LoVo (cell line): ENCODE measurements at regions not wholly inside any gene's neighbourhood (a gene's known extent, or its start where the extent isn't known, plus 50 kb on each side); places are given as distances from the start of the nearest gene placed in this dataset.
"Not testable (repeated sequence)": the region's sequence is repeated elsewhere in the genome, so short reads cannot be mapped to it uniquely, and the experiment has no call there.

Experiments used
- DNase-seq: peaks from one replicate; pipeline ENCODE4 v3.0.0-alpha.2; 2016; ENCODE audit warnings: low spot score

DNA sequence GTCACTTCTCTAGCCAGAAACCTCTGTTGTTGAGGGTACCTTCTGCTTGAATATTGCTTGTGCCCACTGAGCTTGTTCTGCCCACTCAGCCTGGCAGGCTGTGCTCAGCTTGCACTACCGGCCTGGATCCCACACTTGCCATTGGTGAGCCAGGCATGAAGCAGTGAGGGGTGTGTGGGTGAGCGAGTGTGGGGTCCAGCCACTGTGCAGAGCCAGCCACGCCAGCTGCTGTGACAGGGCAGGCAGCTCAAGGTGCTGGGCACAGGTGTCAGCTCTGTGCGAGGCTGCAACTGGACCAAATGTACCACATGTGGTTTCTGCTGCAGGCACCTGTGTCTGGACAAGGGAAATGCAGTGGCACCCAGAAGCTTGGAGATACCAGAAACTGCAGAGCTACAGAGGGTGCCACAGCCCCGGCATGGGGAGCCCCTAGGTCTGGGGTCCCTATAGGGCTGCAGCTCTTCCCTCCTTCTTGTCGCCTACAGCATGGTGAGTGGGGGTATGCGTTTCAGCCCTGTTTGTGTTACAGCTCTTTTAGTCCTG is 305.1 kb upstream of the RIOK2 start:
- DNase-seq, result no peak

- no peak for DNase-seq
These were observed 306.2 kb upstream of the RIOK2 start for GRCh38 chr5:97489010-97489840.

- no peak for DNase-seq
These were observed 311.4 kb upstream of the RIOK2 start for GRCh38 chr5:97494465-97494864.

GRCh38 chr5:97495301-97495700 is 312.3 kb upstream of the RIOK2 start:
- no peak for DNase-seq

GRCh38 chr5:97496037-97496436 is 313.0 kb upstream of the RIOK2 start:
- no peak for DNase-seq

DNA sequence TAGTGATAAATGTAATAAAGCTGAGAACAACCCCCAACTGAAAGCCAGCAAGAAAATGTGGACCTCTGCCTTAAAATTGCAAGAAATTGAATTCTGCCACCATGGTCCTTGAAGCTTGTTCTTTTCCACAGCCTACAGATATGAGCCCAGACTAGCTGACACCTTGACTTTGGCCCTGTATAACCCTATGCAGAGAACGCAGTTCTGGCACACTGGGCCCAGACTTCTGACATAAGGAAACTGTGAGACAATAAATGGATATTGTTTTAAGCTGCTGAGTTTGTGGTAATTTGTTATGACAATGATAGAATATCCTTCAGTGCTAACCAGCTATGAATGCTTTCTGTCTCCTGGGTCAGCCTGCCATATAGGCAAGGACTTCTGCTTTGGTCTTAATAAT is 315.6 kb upstream of the RIOK2 start:
- no peak for DNase-seq

DNA sequence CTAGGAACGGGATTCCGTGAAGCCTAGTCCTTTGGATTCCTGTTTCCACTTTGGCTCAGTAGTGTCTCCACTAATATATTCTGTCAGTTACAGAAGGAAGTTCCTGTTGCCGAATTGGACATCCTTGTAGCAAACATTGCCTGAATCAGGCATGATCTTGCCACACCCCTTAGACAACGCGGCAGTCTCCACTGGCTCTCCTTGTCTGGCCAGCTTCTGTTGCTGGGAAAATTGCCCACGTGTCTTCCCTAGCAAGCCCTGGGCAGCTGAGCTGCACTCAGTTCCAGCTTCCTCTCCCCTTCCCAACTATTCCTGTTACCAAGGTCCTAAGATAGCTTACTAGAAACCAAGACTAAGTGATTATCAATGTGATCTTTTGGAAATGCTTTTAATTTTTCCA is 316.6 kb upstream of the RIOK2 start:
- DNase-seq, result no peak

DNA sequence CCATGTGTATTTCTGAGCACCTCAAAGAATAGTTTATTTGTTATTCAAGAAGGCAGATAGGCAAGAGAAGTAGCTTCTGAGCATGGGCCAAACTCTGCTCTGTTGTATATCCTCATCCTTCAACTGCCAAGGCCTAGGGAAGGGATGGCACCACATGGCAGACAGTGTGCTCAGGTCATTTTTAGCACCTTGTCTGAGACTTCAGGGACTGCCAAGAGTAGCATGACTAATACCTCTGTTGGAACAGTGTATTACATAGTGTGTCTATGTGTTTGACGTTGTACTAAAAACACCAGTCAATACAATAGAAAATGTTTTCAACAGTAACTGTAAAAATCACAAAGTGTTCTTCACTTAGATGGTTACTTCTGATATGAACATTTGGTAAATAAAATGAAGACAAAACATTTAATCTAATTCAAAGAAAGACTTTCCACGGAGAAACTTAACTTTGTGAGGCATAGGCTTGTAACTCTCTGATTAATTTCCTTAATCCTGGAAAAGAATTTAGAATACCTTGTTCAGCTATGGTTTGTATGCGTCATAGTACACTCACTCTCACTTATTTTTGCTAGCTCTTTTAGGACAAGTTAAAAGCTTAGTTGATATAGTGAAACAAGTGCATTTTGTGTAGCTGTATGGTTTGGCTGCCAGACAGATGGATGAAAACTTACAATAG is 318.4 kb upstream of the RIOK2 start:
- no peak for DNase-seq

- no peak for DNase-seq
These were observed 318.9 kb upstream of the RIOK2 start for GRCh38 chr5:97501965-97502305.

DNA sequence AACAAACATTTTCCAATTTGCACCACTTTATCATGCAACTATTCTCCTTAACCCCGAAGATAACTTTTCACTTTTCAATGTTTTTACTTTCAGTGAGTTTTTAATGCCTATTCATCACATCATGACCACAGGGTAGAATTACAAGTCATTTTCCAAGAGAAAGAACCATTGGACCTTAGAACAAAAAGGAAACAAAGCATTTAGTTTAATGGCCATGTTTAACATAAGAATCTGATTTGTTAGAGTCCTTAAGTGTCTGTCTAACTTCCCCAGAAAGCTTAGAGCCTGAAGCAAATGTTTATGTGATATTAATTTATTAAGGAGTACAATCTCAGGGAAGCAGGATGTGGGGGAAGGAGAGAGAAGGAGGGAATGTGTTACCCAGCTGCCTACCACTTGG is 325.8 kb upstream of the RIOK2 start:
- no peak for DNase-seq

- DNase-seq, result not testable (repeated sequence)
These were observed 336.5 kb upstream of the RIOK2 start for GRCh38 chr5:97519565-97519964.

- DNase-seq, result not testable (repeated sequence)
These were observed 340.3 kb upstream of the RIOK2 start for GRCh38 chr5:97523336-97523735.

- no peak for DNase-seq
These were observed 342.7 kb upstream of the RIOK2 start for GRCh38 chr5:97525780-97526179.

DNA sequence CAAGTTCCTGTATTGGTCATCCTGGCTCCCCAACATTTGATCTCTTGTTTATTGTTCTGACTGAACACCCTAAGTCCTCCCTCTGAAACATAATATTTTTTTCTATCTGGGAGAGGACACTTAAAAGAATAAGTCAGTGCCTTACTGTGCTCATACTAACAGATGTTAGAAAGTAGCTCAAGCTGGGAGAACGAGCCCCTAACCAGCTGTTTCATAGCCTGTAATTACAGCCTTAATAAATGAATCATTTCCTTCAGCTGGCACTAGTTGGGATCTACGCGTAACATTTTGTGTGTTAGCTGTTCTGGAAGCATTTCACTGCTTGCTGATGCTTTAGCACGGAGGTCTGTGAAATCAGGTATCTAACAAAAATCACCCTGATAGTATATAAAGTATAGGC is 345.9 kb upstream of the RIOK2 start:
- no peak for DNase-seq

DNA sequence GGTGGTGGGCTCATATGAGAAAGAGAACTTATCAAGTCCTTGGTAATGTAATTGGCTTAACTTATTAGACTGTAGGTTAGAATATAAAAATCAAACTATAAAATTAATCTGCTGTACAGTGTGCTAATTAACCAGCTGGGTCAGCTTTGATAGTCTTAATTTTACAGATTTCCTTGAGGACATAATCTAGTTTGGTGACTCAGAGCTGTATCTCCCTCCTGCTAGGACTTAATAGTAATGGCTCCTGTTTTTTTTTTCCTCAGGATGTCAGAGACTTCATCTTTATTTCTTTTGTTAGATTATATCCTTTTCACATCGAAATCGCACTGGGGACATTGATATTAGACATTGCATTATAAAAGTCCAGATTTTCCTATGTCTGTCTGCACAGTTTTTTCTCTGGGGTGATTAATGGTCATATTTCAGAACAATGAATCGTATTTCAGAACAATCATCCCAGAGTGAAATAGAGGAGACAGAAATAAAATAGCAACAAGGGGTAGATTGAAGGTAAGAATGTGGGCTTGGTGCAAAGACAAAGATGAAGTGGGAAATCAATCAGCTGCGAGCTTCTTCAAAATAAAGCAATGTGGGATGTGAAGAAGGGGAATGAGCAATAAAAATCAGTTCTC is 346.4 kb upstream of the RIOK2 start:
- no peak for DNase-seq

GRCh38 chr5:97531549-97531948 is 348.5 kb upstream of the RIOK2 start:
- no peak for DNase-seq

- peak; percentile 50 for DNase-seq
These were observed 351.1 kb upstream of the RIOK2 start for GRCh38 chr5:97534166-97534565.

DNA sequence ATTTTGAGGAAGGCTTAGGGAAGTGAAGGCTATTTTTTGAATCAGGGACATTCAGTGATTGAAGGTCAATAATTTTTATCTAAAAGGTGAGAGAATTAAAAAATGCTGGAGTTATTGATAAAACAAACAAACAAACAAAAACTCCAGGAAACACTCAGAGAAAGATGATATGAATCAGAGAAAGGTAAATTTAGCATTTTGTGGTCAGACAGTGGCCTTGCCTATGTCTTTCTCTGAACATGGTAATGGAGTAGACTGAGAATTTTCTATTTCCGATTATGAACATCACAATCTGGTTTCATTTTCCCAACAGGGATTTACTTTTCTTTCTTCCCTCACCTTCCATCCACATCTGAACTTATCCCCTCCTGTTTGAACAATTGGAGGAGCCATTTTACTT is 353.6 kb upstream of the RIOK2 start:
- no peak for DNase-seq

GRCh38 chr5:97538912-97539311 is 355.9 kb upstream of the RIOK2 start:
- no peak for DNase-seq

DNA sequence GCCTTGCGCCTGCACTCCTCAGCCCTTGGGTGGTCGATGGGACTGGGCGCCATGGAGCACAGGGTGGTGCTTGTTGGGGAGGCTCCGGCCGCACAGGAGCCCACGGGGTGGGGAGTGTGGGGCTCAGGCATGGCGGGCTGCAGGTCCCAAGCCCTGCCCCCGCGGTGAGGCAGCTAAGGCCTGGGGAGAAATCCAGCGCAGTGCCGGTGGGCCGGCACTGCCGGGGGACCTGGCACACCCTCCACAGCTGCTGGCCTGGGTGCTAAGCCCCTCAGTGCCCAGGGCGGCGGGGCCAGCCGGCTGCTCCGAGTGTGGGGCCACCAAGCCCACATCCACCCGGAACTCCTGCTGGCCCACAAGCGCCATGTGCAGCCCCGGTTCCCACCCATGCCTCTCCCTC is 358.8 kb upstream of the RIOK2 start:
- DNase-seq, result no peak

DNA sequence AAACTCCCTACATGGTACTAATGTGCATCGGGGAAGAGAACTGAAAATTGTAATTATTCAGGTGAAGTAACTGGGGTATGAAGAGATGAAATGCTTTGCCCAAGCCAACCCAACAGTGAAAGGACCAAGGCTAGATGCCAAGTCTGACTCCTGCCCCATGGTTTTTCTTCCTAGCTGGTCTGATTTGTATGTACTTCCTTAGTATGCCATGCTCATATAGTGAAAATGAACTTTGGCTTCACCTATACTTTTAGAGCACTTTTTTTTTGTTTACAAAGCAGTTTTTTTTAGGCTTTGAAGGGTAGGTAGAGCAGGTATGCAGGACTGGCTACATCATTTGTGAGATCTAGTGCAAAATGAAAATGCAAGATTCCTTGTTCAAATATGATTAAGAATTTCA is 359.4 kb upstream of the RIOK2 start:
- no peak for DNase-seq

- no peak for DNase-seq
These were observed 360.1 kb upstream of the RIOK2 start for GRCh38 chr5:97543166-97543565.

DNA sequence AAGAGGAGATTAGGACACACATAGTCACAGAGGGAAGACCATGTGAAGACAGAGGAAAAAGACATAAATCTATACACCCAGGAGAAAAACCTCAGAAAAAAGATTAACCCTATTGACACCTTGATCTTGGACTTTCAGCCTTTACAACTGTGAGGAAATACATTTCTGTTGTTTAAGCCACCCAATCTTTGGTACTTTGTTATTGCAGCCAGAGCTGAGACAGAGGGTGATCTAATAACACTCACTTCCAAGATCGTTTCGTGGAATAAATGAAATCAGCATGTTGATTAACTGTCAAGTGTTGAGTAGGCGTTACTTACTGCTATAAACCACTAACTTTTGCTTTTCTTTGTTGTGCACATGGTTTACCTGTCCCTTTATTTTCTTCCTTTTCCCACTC is 361.2 kb upstream of the RIOK2 start:
- no peak for DNase-seq
